HG03175 (cell line): ENCODE measurements at regions not wholly inside any gene's neighbourhood (a gene's known extent, or its start where the extent isn't known, plus 50 kb on each side); places are given as distances from the start of the nearest gene placed in this dataset.
A peak's percentile ranks its signal among the peaks of the same experiment; 100 is the strongest.

Source experiments
- ATAC-seq: cut with Tn5 transposase; IDR thresholded peaks from one replicate; pipeline ENCODE4 v1.9.1; 2021; ENCODE audit warnings: mild to moderate bottlenecking, moderate library complexity; ENCODE audit not compliant: unreplicated experiment

DNA sequence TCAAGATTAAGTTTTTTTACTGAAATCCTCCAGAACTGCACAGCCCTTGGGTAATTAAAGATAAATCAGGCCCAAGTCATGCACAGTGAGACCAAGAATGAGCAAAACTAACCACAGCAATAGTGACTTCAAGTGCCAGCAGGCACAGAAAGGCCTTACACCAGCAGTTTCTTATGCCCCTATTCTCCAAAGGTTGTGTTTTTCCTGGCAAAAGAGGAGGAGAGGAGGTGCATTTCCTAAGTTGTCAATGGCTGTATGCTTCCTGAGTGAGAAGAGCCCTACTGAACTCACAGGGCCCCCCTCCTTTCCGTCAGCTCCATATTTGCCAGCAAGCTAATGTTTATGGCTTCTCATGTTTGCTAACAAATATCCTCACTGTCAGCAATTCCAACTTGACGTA, 418.7 kb upstream of the INTU start:
- ATAC-seq: no peak

DNA sequence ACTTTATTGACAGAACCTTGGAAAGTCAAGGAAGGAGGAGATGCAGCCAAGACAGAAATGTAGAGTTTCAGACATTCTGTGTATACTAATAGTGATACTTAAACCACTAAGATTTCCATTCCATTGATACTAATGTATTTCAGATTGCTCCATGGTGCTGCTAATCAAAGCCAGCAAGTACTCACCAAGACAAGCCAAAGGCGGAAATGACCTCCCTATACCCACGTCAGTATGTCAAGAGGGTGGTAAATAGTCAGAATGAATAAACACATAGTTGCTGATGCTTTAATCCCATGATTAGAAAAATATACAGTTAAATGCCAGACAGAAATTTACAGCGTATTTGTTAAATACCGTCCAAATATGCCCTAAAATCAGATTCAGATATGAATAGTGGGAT, 417.8 kb upstream of the INTU start:
- no peak for ATAC-seq

GRCh38 chr4:127217586-127218229, 415.0 kb upstream of the INTU start:
- ATAC-seq: no peak

DNA sequence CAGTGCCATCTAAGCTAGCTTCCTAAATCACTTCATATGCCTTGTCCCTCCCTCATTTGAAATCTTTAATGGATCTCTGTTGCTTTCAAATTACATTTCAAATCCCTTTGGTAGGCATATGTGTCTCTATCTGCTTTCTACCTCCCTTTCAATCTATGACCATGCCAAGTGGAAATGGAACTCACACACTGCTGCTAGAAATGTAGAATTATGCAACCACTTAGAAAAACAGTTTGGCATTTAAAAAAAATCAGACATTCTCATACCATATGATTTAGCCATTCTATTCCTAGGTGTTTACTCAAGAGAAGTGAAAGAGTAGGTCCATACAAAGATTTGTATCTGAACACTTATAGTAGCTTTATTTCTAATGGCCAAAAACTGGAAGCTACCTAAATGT, 413.5 kb upstream of the INTU start:
- ATAC-seq: no peak

DNA sequence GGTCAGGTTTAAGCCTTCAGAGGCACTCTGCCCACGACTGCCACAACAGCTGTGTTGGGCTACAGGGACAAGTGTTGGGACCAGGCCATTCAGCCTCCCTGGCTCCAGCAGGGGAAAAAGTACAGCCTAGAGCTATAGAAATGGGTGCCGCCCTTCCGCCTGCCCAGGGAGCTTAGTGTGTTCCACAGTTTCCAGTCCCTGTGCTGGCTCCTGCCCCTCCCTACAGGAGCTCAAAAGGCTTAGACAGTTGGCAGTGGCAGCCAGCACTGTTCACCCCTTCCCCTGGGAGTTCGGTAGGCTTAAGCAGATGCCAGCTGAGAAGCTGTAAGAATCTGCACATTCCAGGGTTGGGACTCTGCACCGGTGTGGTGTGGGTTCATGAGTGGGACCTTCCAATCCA, 408.2 kb upstream of the INTU start:
- ATAC-seq: no peak

DNA sequence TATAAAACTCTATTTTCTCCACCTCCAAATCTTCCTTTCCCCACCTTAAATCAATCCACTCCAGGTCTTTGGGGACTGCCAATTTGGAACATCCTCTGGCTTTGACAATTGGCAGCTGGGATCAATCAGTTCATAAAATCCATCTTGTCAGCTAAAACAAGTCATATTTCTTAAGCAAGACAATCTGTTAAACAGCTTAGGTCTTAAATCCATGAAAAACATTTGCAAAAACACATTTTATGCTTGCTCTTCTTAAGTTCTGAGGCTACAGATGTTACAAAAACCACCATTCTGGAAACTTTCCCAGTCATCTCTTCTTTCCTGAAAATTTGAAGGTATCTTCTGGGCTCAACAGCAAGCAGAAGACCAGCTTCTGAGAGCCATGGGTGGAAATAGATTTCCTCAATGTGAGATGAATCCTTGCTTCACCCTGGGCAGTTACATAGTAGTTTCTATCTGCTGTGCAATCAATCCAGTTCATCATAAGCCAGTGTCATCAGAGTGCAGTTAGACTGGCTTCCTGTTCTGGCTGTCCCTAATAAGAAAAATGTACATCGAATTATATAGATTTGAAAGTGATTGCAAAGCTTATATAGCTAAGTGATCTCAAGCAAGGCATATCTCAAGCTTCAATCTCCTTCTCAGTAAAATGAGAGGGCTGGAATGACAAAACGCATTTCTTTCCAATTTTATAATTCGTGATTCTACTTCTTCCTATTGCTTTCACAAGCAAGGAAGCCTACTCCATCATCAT, 402.7 kb upstream of the INTU start:
- no peak for ATAC-seq

GRCh38 chr4:127236889-127237288, 395.9 kb upstream of the INTU start:
- ATAC-seq: no peak

DNA sequence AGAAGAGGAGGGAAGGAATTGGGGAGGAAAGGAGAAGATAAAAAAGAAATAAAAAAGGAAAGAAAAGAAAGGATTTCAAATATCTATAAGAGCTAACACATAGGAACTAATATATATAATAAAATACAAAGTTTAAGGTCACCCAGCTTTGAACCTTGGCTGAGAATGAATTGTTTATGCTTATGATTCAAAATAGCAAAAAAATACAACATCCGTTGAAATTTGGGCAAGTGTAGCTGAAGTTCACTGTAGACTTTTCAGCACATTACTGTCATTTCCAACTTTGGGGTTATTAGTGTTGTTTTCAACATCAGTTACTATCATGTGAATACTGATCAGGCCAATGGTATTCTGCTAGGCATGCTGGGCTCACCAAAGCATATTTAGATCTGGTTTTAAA, 395.2 kb upstream of the INTU start:
- ATAC-seq: no peak

DNA sequence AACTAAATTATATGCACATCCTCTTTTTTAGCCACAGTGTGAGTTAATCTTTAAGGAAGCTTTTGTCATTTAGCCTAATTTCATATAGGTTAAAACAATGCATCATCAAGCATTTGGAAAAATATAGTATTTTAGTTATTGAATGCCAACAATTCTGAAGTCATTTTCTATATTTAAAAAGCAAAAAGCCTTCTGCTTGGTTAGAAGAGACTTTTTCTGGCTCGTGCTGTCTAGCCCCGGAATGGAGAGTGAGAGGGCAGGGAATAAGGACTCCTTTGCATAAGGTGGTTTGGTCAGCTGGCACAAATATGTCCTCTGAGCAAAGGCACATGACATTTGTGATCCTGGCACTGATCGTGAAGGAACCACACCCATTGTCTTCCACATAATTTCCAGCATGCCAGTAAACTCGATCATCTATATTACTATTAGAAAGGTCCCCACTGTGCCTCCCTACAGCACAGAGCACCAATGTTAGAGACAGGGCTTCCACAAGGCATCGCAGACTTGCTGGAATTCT, 393.7 kb upstream of the INTU start:
- ATAC-seq: no peak

DNA sequence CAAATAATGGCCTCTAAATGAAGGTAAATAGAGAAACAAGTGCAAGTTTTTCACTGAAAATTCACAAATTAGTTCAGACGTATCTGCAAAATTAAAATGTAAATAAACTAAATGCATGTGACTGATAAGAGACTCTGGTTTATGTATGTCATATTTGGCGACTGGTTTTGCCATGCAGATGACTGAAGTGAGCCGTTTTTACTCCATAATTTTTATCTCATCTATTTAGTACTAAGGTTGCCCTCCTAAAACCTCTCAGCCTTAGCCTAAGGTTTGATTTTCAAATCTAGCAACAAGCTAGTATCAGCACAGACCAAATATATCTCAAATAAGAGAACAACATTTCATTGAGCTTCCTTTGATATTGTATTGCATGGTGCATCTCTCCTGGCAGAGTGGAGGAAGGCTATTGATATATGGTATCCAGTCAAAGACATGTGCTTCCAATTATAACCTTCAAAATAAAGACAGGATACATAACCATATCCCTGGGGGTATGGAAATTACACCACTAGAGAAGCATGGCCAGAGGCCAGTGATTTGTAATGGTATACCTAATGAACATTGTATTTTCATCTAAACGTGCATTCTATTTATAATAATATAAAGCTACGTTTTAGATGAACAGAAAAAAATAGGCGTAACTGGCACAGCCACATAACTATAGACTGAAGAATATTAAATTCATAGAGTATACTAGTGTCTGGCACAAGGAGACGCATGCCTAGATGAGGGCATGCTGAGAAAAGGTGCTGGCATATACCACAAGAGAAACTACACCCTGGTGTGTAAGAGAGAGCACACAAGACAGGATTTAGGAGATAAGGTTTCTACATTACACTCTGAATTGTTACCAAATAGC, 392.6 kb upstream of the INTU start:
- ATAC-seq: no peak

- ATAC-seq: no peak
Measured at GRCh38 chr4:127240764-127241105, 392.0 kb upstream of the INTU start.

DNA sequence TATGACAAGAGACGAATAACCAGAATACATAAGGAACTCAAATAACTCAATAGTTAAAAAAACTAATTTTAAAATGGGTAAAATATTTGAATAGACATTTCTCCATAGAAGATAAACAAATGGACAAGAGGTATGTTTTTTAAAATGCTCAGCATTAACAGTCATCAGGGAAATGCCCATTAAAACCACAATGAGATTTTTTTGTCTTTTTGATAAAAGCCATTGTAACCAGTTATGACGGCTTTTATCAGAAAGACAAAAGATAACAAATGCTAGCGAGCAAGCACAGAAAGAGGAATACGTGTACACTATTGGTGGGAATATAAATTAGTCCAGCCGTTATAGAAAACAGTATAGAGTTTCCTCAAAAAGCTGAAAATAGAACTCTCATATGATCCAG, 388.2 kb upstream of the INTU start:
- ATAC-seq: no peak

GRCh38 chr4:127246963-127247952, 385.5 kb upstream of the INTU start:
- no peak for ATAC-seq

DNA sequence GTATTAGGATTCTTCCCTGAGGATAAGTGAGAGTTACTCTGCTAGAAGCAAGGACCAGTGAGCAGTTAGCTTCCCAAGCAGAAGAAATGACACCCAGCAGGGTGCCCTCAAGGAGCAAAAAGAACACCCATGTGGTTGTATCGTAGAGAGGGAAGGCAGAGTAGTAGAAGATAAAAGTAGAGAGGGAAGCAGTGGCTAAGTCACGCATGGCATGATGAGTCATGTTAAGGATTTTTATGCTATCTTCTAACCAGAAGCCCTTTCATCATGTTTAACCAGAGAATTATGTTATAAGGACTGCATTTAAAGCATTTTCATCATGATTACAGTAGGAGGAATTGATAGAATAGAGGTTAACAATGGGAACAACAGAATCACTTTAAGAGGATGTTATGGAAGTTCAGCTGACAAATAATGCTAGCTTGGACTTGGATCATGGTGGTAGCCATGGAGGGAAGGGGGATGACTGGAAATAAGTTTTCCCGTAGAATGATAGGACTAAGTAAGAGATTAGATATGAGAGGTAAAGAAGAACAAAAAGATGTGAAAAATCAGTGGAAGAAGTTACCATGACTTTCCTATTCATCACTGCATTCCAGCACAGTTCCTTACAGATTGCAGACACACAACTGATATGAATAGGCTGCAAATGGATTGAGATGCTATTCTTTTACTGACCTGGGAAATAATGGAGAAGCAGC, 383.5 kb upstream of the INTU start:
- ATAC-seq: no peak

- ATAC-seq: no peak
Measured at GRCh38 chr4:127249767-127250108, 383.0 kb upstream of the INTU start.

- peak; percentile 69 for ATAC-seq
Measured at GRCh38 chr4:127250577-127250976, 382.2 kb upstream of the INTU start.

DNA sequence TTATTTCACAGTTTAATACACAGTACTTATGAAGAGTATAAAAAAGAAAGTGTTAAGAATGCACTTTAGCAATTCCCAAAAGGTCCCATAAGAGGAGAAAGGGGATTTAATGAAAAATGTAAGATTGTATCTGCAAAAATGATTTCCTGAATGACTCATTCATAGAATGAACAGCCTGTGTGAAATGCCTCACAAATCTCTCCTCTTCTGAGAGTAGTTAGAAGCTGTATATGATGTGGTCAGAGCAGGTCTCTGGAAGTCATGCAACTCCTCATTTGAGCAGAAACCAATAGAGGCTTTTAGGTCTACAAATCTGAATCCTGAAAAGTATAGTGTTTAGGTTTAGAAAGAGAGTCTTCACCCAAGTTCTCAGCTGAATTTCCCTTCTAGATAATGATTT, 381.3 kb upstream of the INTU start:
- ATAC-seq: peak; percentile 76

GRCh38 chr4:127256500-127256899, 376.3 kb upstream of the INTU start:
- no peak for ATAC-seq

- no peak for ATAC-seq
Measured at GRCh38 chr4:127261476-127261875, 371.3 kb upstream of the INTU start.

- no peak for ATAC-seq
Measured at GRCh38 chr4:127268367-127268766, 364.4 kb upstream of the INTU start.
